Uterus (tissue), 2 donors: ENCODE measurements at regions not wholly inside any gene's neighbourhood (a gene's known extent, or its start where the extent isn't known, plus 50 kb on each side); places are given as distances from the start of the nearest gene placed in this dataset.

Experiments used
- CTCF ChIP-seq, 4 experiments: fragments of 200-600 bp in 2 of 4; fragments of 450-650 bp in 2 of 4; sonication (generic) in 2 of 4; IDR thresholded peaks; one replicate each; pipeline ENCODE4 v1.5.1; 2016 to 2019; ENCODE audit warnings: antibody characterized with exemption in 4 of 4, mild to moderate bottlenecking in 2 of 4, moderate library complexity in 1 of 4
- POLR2A ChIP-seq, 2 donors: fragments of 450-650 bp; IDR thresholded peaks; one replicate each; pipeline ENCODE4 v1.6.1; 2016; ENCODE audit warnings: antibody characterized with exemption in 2 of 2, mild to moderate bottlenecking in 1 of 2, moderate library complexity in 1 of 2

GRCh38 chr3:26505399-26505798 lies 117.2 kb upstream of the LRRC3B start:
- TF ChIP-seq CTCF (IDR thresholded peaks at IDR 0.05) = no peak
- no peak for TF ChIP-seq POLR2A (IDR thresholded peaks at IDR 0.05)
